HepG2 (cell line): ENCODE measurements at regions not wholly inside any gene's neighbourhood (a gene's known extent, or its start where the extent isn't known, plus 50 kb on each side); places are given as distances from the start of the nearest gene placed in this dataset.

Experiments used
- ATAC-seq: fragments of 200-7000 bp; cut with Tn5 transposase; 3 replicates; pipeline ENCODE4 v1.9.1; 2020; ENCODE audit warnings: mild to moderate bottlenecking, moderate library complexity
- BruUV-seq: library from RNA; stranded (reverse); fragments of 400-500 nt; replicated peaks from 2 replicates; lab custom pipeline; 2021; lab: Mats Ljungman, UMichigan
- CTCF ChIA-PET: fragments of 300-600 bp; formaldehyde crosslinking; extraction: SDS; loops from one replicate; lab custom pipeline; 2021; ENCODE audit warnings: low total read pairs, inconsistent platforms, low intra/inter-chr PET ratio; lab: Yijun Ruan, JAX
- POLR2A ChIA-PET: fragments of 350-600 bp; sonication (Branson Sonifier 250); formaldehyde crosslinking; loops from one replicate; lab custom pipeline; 2020; ENCODE audit warnings: antibody characterized with exemption, inconsistent platforms; lab: Yijun Ruan, JAX
- DNase-seq: peaks from one replicate; pipeline ENCODE4 v3.0.0-alpha.2; 2015; ENCODE audit warnings: low spot score
- FAIRE-seq: peaks from 3 replicates; lab custom pipeline; 2011; peaks lifted over from hg19 to GRCh38; lab: Jason Lieb, UNC
- H2AFZ ChIP-seq: one replicate; pipeline ENCODE4 v1.6.1; 2011; ENCODE audit warnings: low read length, inconsistent platforms
- H3K27ac ChIP-seq: fragments of 300-600 bp; 3 replicates; pipeline ENCODE4 v1.8.0; 2011; ENCODE audit warnings: mixed run types, mild to moderate bottlenecking, mixed read lengths, low read length, inconsistent platforms; ENCODE audit not compliant: insufficient read depth; ENCODE audit errors: extremely low read length
- H3K27me3 ChIP-seq, 2 experiments: fragments of 200-600 bp in 1 of 2; 2 replicates in 1 of 2; 3 replicates in 1 of 2; pipeline versions ENCODE4 v1.6.0 to v1.8.0; 2011; ENCODE audit warnings: low read length in 2 of 2, mild to moderate bottlenecking in 2 of 2, moderate library complexity in 2 of 2, inconsistent platforms in 1 of 2; ENCODE audit not compliant: insufficient read depth in 2 of 2, control insufficient read depth in 1 of 2
- H3K36me3 ChIP-seq, 2 experiments: fragments of 200-600 bp in 1 of 2; replicated peaks in 1 of 2; 2 replicates in 1 of 2; 3 replicates in 1 of 2; pipeline versions ENCODE4 v1.5.1 to v1.8.0; 2011; ENCODE audit warnings: low read length in 2 of 2, inconsistent platforms in 1 of 2; ENCODE audit not compliant: insufficient read depth in 2 of 2, control insufficient read depth in 1 of 2
- H3K4me1 ChIP-seq: 2 replicates; pipeline ENCODE4 v1.5.1; 2012; ENCODE audit warnings: low read length, inconsistent platforms; ENCODE audit not compliant: insufficient read depth
- H3K4me2 ChIP-seq: 2 replicates; pipeline ENCODE4 v1.6.0; 2011; ENCODE audit warnings: low read depth, low read length, inconsistent platforms
- H3K4me3 ChIP-seq, 3 experiments: fragments of 200-600 bp in 1 of 3; sonication (generic), shearing (Covaris generic) in 1 of 3; replicated peaks in 1 of 3; 2 replicates each; pipeline ENCODE4 v1.5.1; 2011 to 2016; ENCODE audit warnings: low read length in 3 of 3, inconsistent platforms in 2 of 3, low read depth in 2 of 3, mild to moderate bottlenecking in 2 of 3, control low read depth in 1 of 3, mixed read lengths in 1 of 3; ENCODE audit not compliant: insufficient read depth in 1 of 3
- H3K79me2 ChIP-seq: one replicate; pipeline ENCODE4 v1.6.1; 2011; ENCODE audit warnings: low read length, inconsistent platforms; ENCODE audit not compliant: insufficient read depth
- H3K9ac ChIP-seq: 2 replicates; pipeline ENCODE4 v1.6.0; 2011; ENCODE audit warnings: mild to moderate bottlenecking, low read depth, low read length, inconsistent platforms; ENCODE audit not compliant: insufficient read depth
- H3K9me3 ChIP-seq: 2 replicates; pipeline ENCODE4 v1.5.1; 2012; ENCODE audit warnings: mild to moderate bottlenecking, low read length
- H4K20me1 ChIP-seq: 2 replicates; pipeline ENCODE4 v1.6.0; 2011; ENCODE audit warnings: inconsistent platforms, mild to moderate bottlenecking, low read length, moderate library complexity; ENCODE audit not compliant: insufficient read depth
- CREB1 ChIP-seq, 2 experiments: fragments of 450-650 bp in 1 of 2; IDR thresholded peaks; 2 replicates each; pipeline ENCODE4 v1.6.1; 2016 to 2017; ENCODE audit warnings: control low read depth in 1 of 2, mild to moderate bottlenecking in 1 of 2, missing compliant biosample characterization in 1 of 2, missing genetic modification characterization in 1 of 2
- FOSL2 ChIP-seq: sonication (generic); formaldehyde crosslinking; IDR thresholded peaks from 2 replicates; pipeline ENCODE4 v1.4.0; 2020; ENCODE audit warnings: missing genetic modification reagents
- HNRNPUL1 ChIP-seq: fragments of 200-400 bp; formaldehyde crosslinking; IDR thresholded peaks from 2 replicates; pipeline ENCODE4 v1.6.1; 2017; ENCODE audit warnings: low read depth, mild to moderate bottlenecking, low read length, moderate library complexity
- MAFF ChIP-seq: IDR thresholded peaks from 2 replicates; pipeline ENCODE4 v1.6.1; 2011; ENCODE audit warnings: low read depth, low read length, improper control_type of control experiment
- MAFK ChIP-seq, 2 experiments: IDR thresholded peaks in 1 of 2; conservative IDR thresholded peaks in 1 of 2; 2 replicates each; pipeline ENCODE4 v1.6.1; 2011; ENCODE audit warnings: improper control_type of control experiment in 2 of 2, low read length in 2 of 2
- NBN ChIP-seq: fragments of 450-650 bp; conservative IDR thresholded peaks from 2 replicates; pipeline ENCODE4 v1.6.1; 2017
- NR2F1 ChIP-seq, 2 experiments: fragments of 450-650 bp in 1 of 2; formaldehyde crosslinking in 1 of 2; IDR thresholded peaks; 2 replicates each; pipeline versions ENCODE4 v1.5.0 to v1.6.1; 2016 to 2020; ENCODE audit warnings: mild to moderate bottlenecking in 1 of 2, missing compliant biosample characterization in 1 of 2, missing genetic modification reagents in 1 of 2, moderate library complexity in 1 of 2
- NR2F6 ChIP-seq, 2 experiments: IDR thresholded peaks; 2 replicates each; pipeline ENCODE4 v1.6.1; 2016; ENCODE audit warnings: antibody characterized with exemption in 1 of 2, mild to moderate bottlenecking in 1 of 2
- SAFB2 ChIP-seq: sonication (generic); formaldehyde crosslinking; IDR thresholded peaks from 2 replicates; pipeline ENCODE4 v1.5.1; 2020; ENCODE audit warnings: missing genetic modification reagents, low read depth, mild to moderate bottlenecking, borderline replicate concordance
- SKI ChIP-seq: fragments of 450-650 bp; IDR thresholded peaks from one replicate; pipeline ENCODE4 v1.6.1; 2018; ENCODE audit warnings: mild to moderate bottlenecking; ENCODE audit not compliant: partially characterized antibody
- ZNF34 ChIP-seq: sonication (generic); formaldehyde crosslinking; IDR thresholded peaks from 2 replicates; pipeline ENCODE4 v1.4.0; 2020; ENCODE audit warnings: mild to moderate bottlenecking, missing genetic modification reagents, borderline replicate concordance
- ZNF558 ChIP-seq: sonication (generic); formaldehyde crosslinking; IDR thresholded peaks from 2 replicates; pipeline ENCODE4 v1.9.0; 2022; ENCODE audit warnings: mild to moderate bottlenecking, missing genetic modification reagents, borderline replicate concordance
- ZNF747 ChIP-seq: sonication (generic); formaldehyde crosslinking; IDR thresholded peaks from 2 replicates; pipeline ENCODE4 v1.8.1; 2023; ENCODE audit warnings: missing genetic modification reagents, mild to moderate bottlenecking, borderline replicate concordance
- WGBS: methylation state at CpG from one replicate; pipeline ENCODE4 v1.1.6; 2017; ENCODE audit warnings: low lambda C conversion rate; 5-methylcytosine and 5-hydroxymethylcytosine counted together
- in situ Hi-C: cut with HindIII; loops from 2 replicates; pipeline ENCODE4 v1.10.0; 2017; ENCODE audit warnings: low pct_unique_long_range_greater_than_20kb; ENCODE audit not compliant: extremely low pct_ligation_motif_present
- intact Hi-C: fragments of 100-400 bp; cut with micrococcal nuclease; formaldehyde crosslinking; loops from one replicate; pipeline ENCODE4 v1.10.0; 2022; ENCODE audit not compliant: unreplicated experiment
- TF ChIP-seq, protein P1 (sequence below): sonication (generic); formaldehyde crosslinking; IDR thresholded peaks from 2 replicates; pipeline ENCODE4 v1.9.0; 2021; ENCODE audit warnings: missing genetic modification reagents, mild to moderate bottlenecking, borderline replicate concordance
- TF ChIP-seq, protein P2 (sequence below), 2 experiments: sonication (generic) in 1 of 2; formaldehyde crosslinking in 1 of 2; IDR thresholded peaks; 2 replicates each; pipeline versions ENCODE4 v1.5.1 to v1.6.1; 2011 to 2020; ENCODE audit warnings: borderline replicate concordance in 1 of 2, low read depth in 1 of 2, low read length in 1 of 2, mild to moderate bottlenecking in 1 of 2, missing genetic modification reagents in 1 of 2, moderate library complexity in 1 of 2

GRCh38 chr10:30192846-30193608, 133.6 kb upstream of the JCAD start (continued):
- TF ChIP-seq, protein P1, sequence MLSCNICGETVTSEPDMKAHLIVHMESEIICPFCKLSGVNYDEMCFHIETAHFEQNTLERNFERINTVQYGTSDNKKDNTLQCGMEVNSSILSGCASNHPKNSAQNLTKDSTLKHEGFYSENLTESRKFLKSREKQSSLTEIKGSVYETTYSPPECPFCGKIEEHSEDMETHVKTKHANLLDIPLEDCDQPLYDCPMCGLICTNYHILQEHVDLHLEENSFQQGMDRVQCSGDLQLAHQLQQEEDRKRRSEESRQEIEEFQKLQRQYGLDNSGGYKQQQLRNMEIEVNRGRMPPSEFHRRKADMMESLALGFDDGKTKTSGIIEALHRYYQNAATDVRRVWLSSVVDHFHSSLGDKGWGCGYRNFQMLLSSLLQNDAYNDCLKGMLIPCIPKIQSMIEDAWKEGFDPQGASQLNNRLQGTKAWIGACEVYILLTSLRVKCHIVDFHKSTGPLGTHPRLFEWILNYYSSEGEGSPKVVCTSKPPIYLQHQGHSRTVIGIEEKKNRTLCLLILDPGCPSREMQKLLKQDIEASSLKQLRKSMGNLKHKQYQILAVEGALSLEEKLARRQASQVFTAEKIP (CRISPR knock-in tag): no peak
- TF ChIP-seq NBN: no peak
- no peak for TF ChIP-seq ZNF747 (CRISPR knock-in tag)

GRCh38 chr10:30190577-30191552, 131.5 kb upstream of the JCAD start:
- Histone ChIP-seq H3K27me3 (no peaks in the 10 kb centered on the region; a peak in 1 of 5 replicates), H3K79me2 (no peaks in the 10 kb centered on the region), H3K4me3 (no peak overlapping the region), H3K36me3 (no peaks in the 10 kb centered on the region), H3K4me2 (no peak overlapping the region), H4K20me1 (no peaks in the 10 kb centered on the region), H3K27ac (no peak overlapping the region), H3K9ac (no peak overlapping the region), H3K4me1 (peaks cover 35% of the 10 kb centered on the region), H3K9me3 (no peaks in the 10 kb centered on the region), H2AFZ (no peak overlapping the region)
- intact Hi-C loops: no loop called here
- POLR2A ChIA-PET: no interaction called here
- no peak for ATAC-seq
- BruUV-seq: no TSS peak
- WGBS: 50% methylated on average over 14 of the region's 14 CpGs
- CTCF ChIA-PET: no interaction called here
- FAIRE-seq: no peak
- in situ Hi-C loops: no loop called here
- DNase-seq: no peak
- TF ChIP-seq NR2F1 (CRISPR knock-in tag; IDR thresholded peaks at IDR 0.05) (0 out of 4 replicates have a peak, but pooled peaks have one; percentile 22 to 53), ZNF558 (CRISPR knock-in tag) (no peak), CREB1 (IDR thresholded peaks at IDR 0.05) (0 out of 2 replicates have a peak, but pooled peaks have one; percentile 5), CREB1 (CRISPR knock-in tag; IDR thresholded peaks at IDR 0.05) (no peak), MAFK (conservative IDR thresholded peaks at IDR 0.05 in 1 of 2, IDR thresholded peaks at IDR 0.05 in 1 of 2; ENCODE audit: low read length in 2 of 2) (peak; percentile 79 to 91), ZNF34 (CRISPR knock-in tag) (no peak), SKI (no peak), NR2F6 (IDR thresholded peaks at IDR 0.05) (no peak), NR2F6 (CRISPR knock-in tag; IDR thresholded peaks at IDR 0.05) (0 out of 2 replicates have a peak, but pooled peaks have one; percentile 29), HNRNPUL1 (no peak), MAFF (peak; percentile 84), FOSL2 (peak; percentile 92), SAFB2 (no peak)
- TF ChIP-seq, protein P2, sequence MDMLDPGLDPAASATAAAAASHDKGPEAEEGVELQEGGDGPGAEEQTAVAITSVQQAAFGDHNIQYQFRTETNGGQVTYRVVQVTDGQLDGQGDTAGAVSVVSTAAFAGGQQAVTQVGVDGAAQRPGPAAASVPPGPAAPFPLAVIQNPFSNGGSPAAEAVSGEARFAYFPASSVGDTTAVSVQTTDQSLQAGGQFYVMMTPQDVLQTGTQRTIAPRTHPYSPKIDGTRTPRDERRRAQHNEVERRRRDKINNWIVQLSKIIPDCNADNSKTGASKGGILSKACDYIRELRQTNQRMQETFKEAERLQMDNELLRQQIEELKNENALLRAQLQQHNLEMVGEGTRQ (IDR thresholded peaks at IDR 0.05; ENCODE audit: low read depth, low read length): no peak
- TF ChIP-seq, protein P2 (CRISPR knock-in tag; IDR thresholded peaks at IDR 0.05; ENCODE audit: borderline replicate concordance): peak; percentile 38; the same call in 1 of the 2 replicates
